OCI-LY1 (cell line): ENCODE measurements at regions not wholly inside any gene's neighbourhood (a gene's known extent, or its start where the extent isn't known, plus 50 kb on each side); places are given as distances from the start of the nearest gene placed in this dataset.
"Not testable (repeated sequence)": the region's sequence is repeated elsewhere in the genome, so short reads cannot be mapped to it uniquely, and the experiment has no call there.

ENCODE experiments used
- H2AFZ ChIP-seq: fragments of 200-600 bp; sonication (generic), shearing (Covaris generic); 2 replicates; pipeline ENCODE4 v1.6.0; 2014; ENCODE audit warnings: antibody characterized with exemption, mild to moderate bottlenecking, low read length
- H3F3A ChIP-seq: fragments of 200-600 bp; sonication (generic), shearing (Covaris generic); 2 replicates; pipeline ENCODE4 v1.6.0; 2014; ENCODE audit warnings: mild to moderate bottlenecking, antibody characterized with exemption, low read length, moderate library complexity; ENCODE audit not compliant: insufficient read depth
- H3K27ac ChIP-seq: fragments of 200-600 bp; sonication (generic); 2 replicates; pipeline ENCODE4 v1.5.1; 2014; ENCODE audit warnings: low read length, mixed run types, mild to moderate bottlenecking, low read depth; ENCODE audit not compliant: poor library complexity, severe bottlenecking
- H3K27me3 ChIP-seq: fragments of 200-600 bp; sonication (generic); 2 replicates; pipeline ENCODE4 v1.6.0; 2014; ENCODE audit warnings: antibody characterized with exemption, mild to moderate bottlenecking, low read length, moderate library complexity; ENCODE audit not compliant: insufficient read depth
- H3K36me3 ChIP-seq: fragments of 200-600 bp; sonication (generic); 2 replicates; pipeline ENCODE4 v1.6.1; 2014; ENCODE audit warnings: mild to moderate bottlenecking, antibody characterized with exemption, low read length, moderate library complexity, mixed read lengths; ENCODE audit not compliant: insufficient read depth
- H3K4me1 ChIP-seq: fragments of 200-600 bp; sonication (generic); 2 replicates; pipeline ENCODE4 v1.5.1; 2014; ENCODE audit warnings: mild to moderate bottlenecking, low read length, moderate library complexity; ENCODE audit not compliant: insufficient read depth, severe bottlenecking
- H3K4me2 ChIP-seq: fragments of 200-600 bp; sonication (generic), shearing (Covaris generic); 2 replicates; pipeline ENCODE4 v1.6.1; 2014; ENCODE audit warnings: low read length
- H3K4me3 ChIP-seq: fragments of 200-600 bp; sonication (generic); 2 replicates; pipeline ENCODE4 v1.5.1; 2014; ENCODE audit warnings: low read length, low read depth, mild to moderate bottlenecking, mixed read lengths; ENCODE audit not compliant: poor library complexity, severe bottlenecking
- H3K79me2 ChIP-seq: fragments of 200-600 bp; shearing (Covaris generic); 2 replicates; pipeline ENCODE4 v1.6.1; 2016; ENCODE audit warnings: mixed run types, low read length, mixed read lengths; ENCODE audit not compliant: insufficient read depth
- H3K9ac ChIP-seq: fragments of 200-600 bp; sonication (generic), shearing (Covaris generic); 2 replicates; pipeline ENCODE4 v1.6.1; 2014; ENCODE audit warnings: mild to moderate bottlenecking, low read length, mixed read lengths
- H3K9me2 ChIP-seq: fragments of 200-600 bp; sonication (generic), shearing (Covaris generic); 2 replicates; pipeline ENCODE4 v1.6.1; 2014; ENCODE audit warnings: low read depth, mild to moderate bottlenecking, low read length, mixed read lengths
- H3K9me3 ChIP-seq: fragments of 200-600 bp; shearing (Covaris generic); 2 replicates; pipeline ENCODE4 v1.6.1; 2014; ENCODE audit warnings: low read length, mixed read lengths
- H4K20me1 ChIP-seq: fragments of 200-600 bp; sonication (generic), shearing (Covaris generic); 2 replicates; pipeline ENCODE4 v1.6.0; 2016; ENCODE audit warnings: mild to moderate bottlenecking, low read length; ENCODE audit not compliant: insufficient read depth
- CTCF ChIP-seq: fragments of 200-600 bp; sonication (generic), shearing (Covaris generic); IDR thresholded peaks from 2 replicates; pipeline ENCODE4 v1.5.1; 2017; ENCODE audit warnings: mild to moderate bottlenecking, antibody characterized with exemption, low read length, moderate library complexity, mixed read lengths
- EZH2 ChIP-seq: fragments of 200-600 bp; sonication (generic), shearing (Covaris generic); IDR thresholded peaks from 2 replicates; pipeline ENCODE4 v1.8.0; 2017; ENCODE audit warnings: borderline replicate concordance, mixed run types, mild to moderate bottlenecking, antibody characterized with exemption, low read length, moderate library complexity, mixed read lengths

DNA sequence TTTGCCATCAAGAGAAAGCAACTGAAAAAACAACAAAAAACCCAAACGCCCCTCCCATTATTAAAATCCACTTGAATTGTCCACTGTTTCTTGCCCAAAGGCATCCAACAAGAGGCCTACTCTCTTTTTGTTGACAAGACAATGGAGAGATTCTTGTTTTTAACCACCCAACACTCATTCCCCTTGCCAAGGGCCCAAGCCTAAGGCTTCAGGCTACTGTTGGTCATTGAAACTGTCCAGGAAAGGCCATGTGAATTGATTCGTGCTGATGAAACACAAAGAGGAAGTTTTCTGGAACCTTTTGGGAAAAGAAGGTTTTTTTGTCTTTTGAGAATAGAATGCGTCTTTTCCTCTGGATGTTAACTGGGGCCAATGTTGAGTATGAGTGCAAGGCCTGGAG, 157.4 kb upstream of the PFN2 start:
- TF ChIP-seq EZH2 (no peak), CTCF (no peak)
- H3K9me2 ChIP-seq = no peaks in the 10 kb centered on the region
- H3K27me3 ChIP-seq = no peaks in the 10 kb centered on the region
- H3F3A ChIP-seq = no peaks in the 10 kb centered on the region
- no peaks in the 10 kb centered on the region for H3K9me3 ChIP-seq
- no peak overlapping the region for H3K27ac ChIP-seq
- H3K9ac ChIP-seq = no peak overlapping the region
- H4K20me1 ChIP-seq = no peaks in the 10 kb centered on the region
- H3K4me3 ChIP-seq = no peak overlapping the region
- H3K36me3 ChIP-seq = no peaks in the 10 kb centered on the region
- no peaks in the 10 kb centered on the region for H3K79me2 ChIP-seq
- H3K4me2 ChIP-seq = no peak overlapping the region
- H3K4me1 ChIP-seq = peaks cover 8% of the 10 kb centered on the region
- no peak overlapping the region for H2AFZ ChIP-seq

DNA sequence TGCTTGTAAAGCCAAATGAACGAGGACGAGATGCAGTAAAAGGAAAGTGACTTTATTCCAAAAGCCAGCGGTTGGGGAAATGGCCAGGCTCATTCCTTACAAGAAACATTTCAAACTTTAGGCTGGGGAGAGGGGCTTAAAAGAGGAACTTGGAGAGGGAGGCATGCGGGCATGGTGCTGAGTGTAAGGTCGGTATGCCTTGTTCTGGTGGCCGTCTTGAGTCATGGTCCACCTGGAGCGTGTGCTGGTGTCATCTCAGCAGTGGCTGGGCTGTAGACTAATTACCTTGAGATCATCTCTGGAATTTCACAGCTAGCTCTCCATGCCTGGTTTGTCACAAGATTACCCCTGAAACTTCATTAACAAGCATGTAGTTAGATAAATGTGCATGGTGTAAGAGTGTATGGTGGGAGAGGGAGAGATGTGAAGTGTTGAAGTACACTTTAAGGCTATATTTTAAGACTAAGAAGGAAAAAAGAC, 156.4 kb upstream of the PFN2 start:
- no peak overlapping the region for H3K27ac ChIP-seq
- H3K4me1 ChIP-seq = peaks cover 3% of the 10 kb centered on the region
- no peaks in the 10 kb centered on the region for H3K79me2 ChIP-seq
- no peaks in the 10 kb centered on the region for H4K20me1 ChIP-seq
- H3K9me2 ChIP-seq = no peaks in the 10 kb centered on the region
- no peaks in the 10 kb centered on the region for H3K36me3 ChIP-seq
- H3K9me3 ChIP-seq = no peaks in the 10 kb centered on the region
- no peak overlapping the region for H2AFZ ChIP-seq
- H3K27me3 ChIP-seq = no peaks in the 10 kb centered on the region
- no peak for TF ChIP-seq CTCF
- TF ChIP-seq EZH2 = no peak
- no peaks in the 10 kb centered on the region for H3F3A ChIP-seq
- H3K4me2 ChIP-seq = no peak overlapping the region
- no peak overlapping the region for H3K4me3 ChIP-seq
- H3K9ac ChIP-seq = no peak overlapping the region

- H3K79me2 ChIP-seq = no peaks in the 10 kb centered on the region
- H3K4me3 ChIP-seq = no peak overlapping the region
- no peak overlapping the region for H3K9ac ChIP-seq
- no peak overlapping the region for H2AFZ ChIP-seq
- no peak overlapping the region for H3K27ac ChIP-seq
- H3K27me3 ChIP-seq = no peaks in the 10 kb centered on the region
- no peaks in the 10 kb centered on the region for H3K9me3 ChIP-seq
- no peaks in the 10 kb centered on the region for H3K9me2 ChIP-seq
- H4K20me1 ChIP-seq = no peaks in the 10 kb centered on the region
- no peak for TF ChIP-seq CTCF
- TF ChIP-seq EZH2 = no peak
- no peaks in the 10 kb centered on the region for H3K36me3 ChIP-seq
- no peak overlapping the region for H3K4me2 ChIP-seq
- H3K4me1 ChIP-seq = no peaks in the 10 kb centered on the region
- H3F3A ChIP-seq = no peaks in the 10 kb centered on the region
These were observed 153.4 kb upstream of the PFN2 start for GRCh38 chr3:150124142-150124541.

DNA sequence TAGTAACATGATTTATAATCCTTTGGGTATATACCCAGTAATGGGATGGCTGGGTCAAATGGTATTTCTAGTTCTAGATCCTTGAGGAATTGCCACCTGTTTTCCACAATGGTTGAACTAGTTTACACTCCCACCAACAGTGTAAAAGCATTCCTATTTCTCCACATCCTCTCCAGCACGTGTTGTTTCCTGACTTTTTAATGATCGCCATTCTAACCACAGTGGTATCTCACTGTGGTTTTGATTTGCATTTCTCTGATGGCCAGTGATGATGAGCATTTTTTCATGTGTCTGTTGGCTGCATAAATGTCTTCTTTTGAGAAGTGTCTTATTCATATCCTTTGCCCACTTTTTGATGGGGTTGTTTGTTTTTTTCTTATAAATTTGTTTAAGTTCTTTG, 152.6 kb upstream of the PFN2 start:
- not testable (repeated sequence) for H3K36me3 ChIP-seq, H3K79me2 ChIP-seq, H3K27ac ChIP-seq, H3K4me3 ChIP-seq, H3F3A ChIP-seq, H3K9me3 ChIP-seq, H2AFZ ChIP-seq, H3K4me2 ChIP-seq, H3K9me2 ChIP-seq, H4K20me1 ChIP-seq, H3K27me3 ChIP-seq, H3K4me1 ChIP-seq, H3K9ac ChIP-seq
